IMR-90 (cell line): ENCODE measurements at regions not wholly inside any gene's neighbourhood (a gene's known extent, or its start where the extent isn't known, plus 50 kb on each side); places are given as distances from the start of the nearest gene placed in this dataset.

Experiments
- ATAC-seq: fragments of 200-7000 bp; cut with Tn5 transposase; 2 replicates; pipeline ENCODE4 v1.9.1; 2020; ENCODE audit warnings: low read depth, mild to moderate bottlenecking, moderate library complexity
- BruUV-seq: library from RNA; stranded (reverse); fragments of 400-500 nt; replicated peaks from 2 replicates; lab custom pipeline; 2021; lab: Mats Ljungman, UMichigan
- CTCF ChIA-PET: fragments of 300-600 bp; formaldehyde crosslinking; extraction: SDS; loops from one replicate; lab custom pipeline; 2021; ENCODE audit warnings: antibody characterized with exemption; lab: Yijun Ruan, JAX
- POLR2A ChIA-PET: fragments of 300-600 bp; sonication (Branson Sonifier 250); formaldehyde crosslinking; loops from one replicate; lab custom pipeline; 2022; ENCODE audit warnings: antibody characterized with exemption; ENCODE audit not compliant: unreplicated experiment; lab: Charles Lee
- DNase-seq: peaks from one replicate; pipeline ENCODE4 v3.0.0; 2013
- H2AFZ ChIP-seq: replicated peaks from 2 replicates; pipeline ENCODE3; 2013; ENCODE audit warnings: low read length, mild to moderate bottlenecking; ENCODE audit not compliant: poor library complexity
- H2AK5ac ChIP-seq: 2 replicates; pipeline ENCODE4 v1.6.1; 2013; ENCODE audit warnings: low read depth, low read length, inconsistent platforms
- H2AK9ac ChIP-seq: replicated peaks from 2 replicates; pipeline ENCODE3; 2013; ENCODE audit warnings: mild to moderate bottlenecking, low read depth, low read length, moderate library complexity; ENCODE audit not compliant: poor library complexity
- H2BK120ac ChIP-seq: 2 replicates; pipeline ENCODE4 v1.6.1; 2013; ENCODE audit warnings: low read depth, low read length, inconsistent platforms
- H2BK15ac ChIP-seq: 3 replicates; pipeline ENCODE4 v1.6.1; 2013; ENCODE audit warnings: low read depth, low read length, inconsistent platforms
- H2BK20ac ChIP-seq: 2 replicates; pipeline ENCODE4 v1.6.1; 2013; ENCODE audit warnings: low read depth, mild to moderate bottlenecking, inconsistent platforms, low read length, moderate library complexity
- H2BK5ac ChIP-seq: 2 replicates; pipeline ENCODE4 v1.6.1; 2013; ENCODE audit warnings: mild to moderate bottlenecking, low read depth, low read length, inconsistent platforms; ENCODE audit not compliant: poor library complexity, severe bottlenecking
- H3K14ac ChIP-seq: replicated peaks from 2 replicates; pipeline ENCODE4 v1.6.1; 2013; ENCODE audit warnings: low read depth, low read length, inconsistent platforms
- H3K18ac ChIP-seq: 2 replicates; pipeline ENCODE4 v1.6.1; 2013; ENCODE audit warnings: low read depth, low read length, control low read depth
- H3K23ac ChIP-seq: 2 replicates; pipeline ENCODE4 v1.6.1; 2013; ENCODE audit warnings: low read depth, low read length, inconsistent platforms
- H3K27ac ChIP-seq: 2 replicates; pipeline ENCODE4 v1.5.1; 2013; ENCODE audit warnings: mild to moderate bottlenecking, control low read depth, low read length; ENCODE audit not compliant: insufficient read depth
- H3K27me3 ChIP-seq: 2 replicates; pipeline ENCODE4 v1.6.1; 2013; ENCODE audit warnings: low read length; ENCODE audit not compliant: control insufficient read depth, insufficient read depth
- H3K36me3 ChIP-seq: 2 replicates; pipeline ENCODE4 v1.6.1; 2013; ENCODE audit warnings: low read length, mixed read lengths; ENCODE audit not compliant: control insufficient read depth, insufficient read depth
- H3K4ac ChIP-seq: 2 replicates; pipeline ENCODE4 v1.6.1; 2013; ENCODE audit warnings: low read depth, low read length, inconsistent platforms
- H3K4me1 ChIP-seq: 2 replicates; pipeline ENCODE4 v1.6.1; 2013; ENCODE audit warnings: low read length, mixed read lengths; ENCODE audit not compliant: control insufficient read depth, insufficient read depth
- H3K4me2 ChIP-seq: 2 replicates; pipeline ENCODE4 v1.6.1; 2013; ENCODE audit warnings: low read depth, mild to moderate bottlenecking, control low read depth, low read length, moderate library complexity
- H3K4me3 ChIP-seq: 2 replicates; pipeline ENCODE4 v1.5.1; 2013; ENCODE audit warnings: low read depth, mild to moderate bottlenecking, control low read depth, low read length, moderate library complexity; ENCODE audit not compliant: insufficient read depth
- H3K56ac ChIP-seq: 2 replicates; pipeline ENCODE4 v1.6.1; 2013; ENCODE audit warnings: low read length, inconsistent platforms; ENCODE audit not compliant: insufficient read depth; ENCODE audit errors: extremely low read depth
- H3K79me1 ChIP-seq, 2 experiments: 2 replicates each; pipeline ENCODE4 v1.6.1; 2013; ENCODE audit warnings: low read length in 2 of 2, inconsistent platforms in 1 of 2, low read depth in 1 of 2
- H3K9ac ChIP-seq: 2 replicates; pipeline ENCODE4 v1.6.1; 2013; ENCODE audit warnings: low read depth, low read length, control low read depth
- H3K9me1 ChIP-seq: 2 replicates; pipeline ENCODE4 v1.6.1; 2013; ENCODE audit warnings: low read length, inconsistent platforms; ENCODE audit not compliant: insufficient read depth
- H3K9me3 ChIP-seq: 2 replicates; pipeline ENCODE4 v1.6.1; 2013; ENCODE audit warnings: low read length; ENCODE audit not compliant: control insufficient read depth, insufficient read depth
- H4K20me1 ChIP-seq: 2 replicates; pipeline ENCODE4 v1.6.1; 2013; ENCODE audit warnings: low read length, inconsistent platforms; ENCODE audit not compliant: insufficient read depth
- H4K5ac ChIP-seq: 2 replicates; pipeline ENCODE4 v1.6.1; 2013; ENCODE audit warnings: mild to moderate bottlenecking, low read depth, low read length, control low read depth
- H4K8ac ChIP-seq, 2 experiments: 2 replicates each; pipeline ENCODE4 v1.6.1; 2013; ENCODE audit warnings: low read depth in 2 of 2, low read length in 2 of 2, control low read depth in 1 of 2, inconsistent platforms in 1 of 2
- H4K91ac ChIP-seq: 2 replicates; pipeline ENCODE4 v1.6.1; 2013; ENCODE audit warnings: low read depth, low read length, inconsistent platforms; ENCODE audit not compliant: insufficient read depth
- BHLHE40 ChIP-seq: fragments of 150-350 bp; IDR thresholded peaks from 2 replicates; pipeline ENCODE4 v1.6.1; 2016; ENCODE audit warnings: mild to moderate bottlenecking, low read depth, low read length
- CEBPB ChIP-seq: IDR thresholded peaks from 2 replicates; pipeline ENCODE4 v1.6.1; 2012; ENCODE audit warnings: low read depth, low read length, improper control_type of control experiment
- CHD1 ChIP-seq: IDR thresholded peaks from 2 replicates; pipeline ENCODE4 v1.6.1; 2012; ENCODE audit warnings: low read depth, low read length, improper control_type of control experiment
- SMC3 ChIP-seq: fragments of 150-350 bp; IDR thresholded peaks from 2 replicates; pipeline ENCODE4 v1.6.1; 2016; ENCODE audit warnings: low read depth, mild to moderate bottlenecking, antibody characterized with exemption, low read length, moderate library complexity
- dilution Hi-C: fragments of 300-500 bp; cut with HindIII; formaldehyde crosslinking; loops from one replicate; pipeline ENCODE4 v1.14.3; 2018; ENCODE audit warnings: low sequenced_read_pairs; ENCODE audit not compliant: unreplicated experiment
- in situ Hi-C: fragments of 300-500 bp; cut with MboI; formaldehyde crosslinking; loops from 3 replicates; pipeline ENCODE4 v1.14.3; 2019; ENCODE audit warnings: low sequenced_read_pairs, inconsistent platforms, mixed read lengths
- intact Hi-C: fragments of 100-400 bp; cut with micrococcal nuclease; formaldehyde crosslinking; loops from 2 replicates; pipeline ENCODE4 v1.10.0; 2022

GRCh38 chr7:79828866-79829265, 305.8 kb upstream of the GNAI1 start:
- Histone ChIP-seq H3K9me3 (no peaks in the 10 kb centered on the region), H3K56ac (no peak overlapping the region), H4K91ac (no peak overlapping the region), H3K18ac (no peak overlapping the region), H2AK9ac (no peak overlapping the region), H2AK5ac (no peak overlapping the region), H3K79me1 (no peaks in the 10 kb centered on the region), H2BK20ac (no peak overlapping the region), H3K14ac (no peak overlapping the region), H4K8ac (no peak overlapping the region), H3K27me3 (no peaks in the 10 kb centered on the region), H2BK15ac (no peak overlapping the region), H2AFZ (no peak overlapping the region), H2BK120ac (no peak overlapping the region), H4K20me1 (no peaks in the 10 kb centered on the region), H2BK5ac (no peak overlapping the region), H3K9me1 (no peaks in the 10 kb centered on the region), H3K4me3 (no peak overlapping the region), H3K27ac (no peak overlapping the region), H3K4ac (no peak overlapping the region), H4K5ac (no peak overlapping the region), H3K36me3 (no peaks in the 10 kb centered on the region), H3K4me1 (no peaks in the 10 kb centered on the region), H3K4me2 (no peak overlapping the region; the same call in 1 of the 2 replicates), H3K23ac (no peak overlapping the region), H3K9ac (no peak overlapping the region)
- dilution Hi-C loops (no loop called here), in situ Hi-C loops (no loop called here), intact Hi-C loops (no loop called here)
- ChIA-PET POLR2A (no interaction called here), CTCF (no interaction called here)
- BruUV-seq, result no TSS peak
- peak; percentile 55 for DNase-seq
- ATAC-seq, result peak; percentile 17; the same call in 1 of the 2 replicates
- TF ChIP-seq CHD1 (no peak), CEBPB (peak; percentile 36; the same call in 1 of the 2 replicates), BHLHE40 (no peak), SMC3 (no peak)
